Mesenchymal stem cell (in vitro differentiated cells and primary cell): ENCODE measurements at regions not wholly inside any gene's neighbourhood (a gene's known extent, or its start where the extent isn't known, plus 50 kb on each side); places are given as distances from the start of the nearest gene placed in this dataset.

Experiments
- DNase-seq: peaks from one replicate; pipeline ENCODE4 v3.0.0-alpha.2; 2013
- H2AFZ ChIP-seq: one replicate; pipeline ENCODE4 v1.6.1; 2013; ENCODE audit warnings: low read depth, mild to moderate bottlenecking, control low read depth, inconsistent platforms, low read length, moderate library complexity
- H2AK5ac ChIP-seq: 2 replicates; pipeline ENCODE4 v1.6.1; 2013; ENCODE audit warnings: low read length, moderate library complexity, mild to moderate bottlenecking, inconsistent platforms; ENCODE audit not compliant: severe bottlenecking
- H2BK120ac ChIP-seq: one replicate; pipeline ENCODE4 v1.6.1; 2013; ENCODE audit warnings: low read depth, mild to moderate bottlenecking, inconsistent platforms, low read length, moderate library complexity
- H2BK12ac ChIP-seq, 2 experiments: one replicate each; pipeline ENCODE4 v1.6.1; 2013; ENCODE audit warnings: inconsistent platforms in 2 of 2, low read length in 2 of 2, mild to moderate bottlenecking in 2 of 2, moderate library complexity in 2 of 2, control low read depth in 1 of 2
- H2BK15ac ChIP-seq: one replicate; pipeline ENCODE4 v1.6.1; 2013; ENCODE audit warnings: mild to moderate bottlenecking, low read depth, inconsistent platforms; ENCODE audit not compliant: poor library complexity, severe bottlenecking
- H2BK5ac ChIP-seq: 2 replicates; pipeline ENCODE4 v1.6.1; 2013; ENCODE audit warnings: low read depth, mild to moderate bottlenecking, low read length, control low read depth, inconsistent platforms; ENCODE audit not compliant: poor library complexity, severe bottlenecking
- H3K14ac ChIP-seq, 2 experiments: one replicate each; pipeline ENCODE4 v1.6.1; 2013; ENCODE audit warnings: inconsistent platforms in 2 of 2, low read length in 2 of 2, control low read depth in 1 of 2, mild to moderate bottlenecking in 1 of 2, moderate library complexity in 1 of 2
- H3K18ac ChIP-seq, 2 experiments: one replicate each; pipeline ENCODE4 v1.6.1; 2013; ENCODE audit warnings: inconsistent platforms in 2 of 2, low read length in 2 of 2, control low read depth in 1 of 2, low read depth in 1 of 2, mild to moderate bottlenecking in 1 of 2
- H3K23ac ChIP-seq, 2 experiments: one replicate each; pipeline ENCODE4 v1.6.1; 2013; ENCODE audit warnings: inconsistent platforms in 2 of 2, low read length in 2 of 2, mild to moderate bottlenecking in 2 of 2, moderate library complexity in 2 of 2, control low read depth in 1 of 2
- H3K27ac ChIP-seq: 2 replicates; pipeline ENCODE4 v1.5.1; 2013; ENCODE audit warnings: mild to moderate bottlenecking, moderate library complexity, low read length, control low read depth, inconsistent platforms; ENCODE audit not compliant: poor library complexity, severe bottlenecking
- H3K27me3 ChIP-seq, 2 experiments: 2 replicates each; pipeline versions ENCODE4 v1.6.1 to v1.7.0; 2013; ENCODE audit warnings: low read length in 2 of 2, mild to moderate bottlenecking in 2 of 2, moderate library complexity in 2 of 2, control low read depth in 1 of 2, inconsistent platforms in 1 of 2; ENCODE audit not compliant: control insufficient read depth in 1 of 2, insufficient read depth in 1 of 2
- H3K36me3 ChIP-seq, 2 experiments: 2 replicates each; pipeline versions ENCODE4 v1.6.1 to v1.7.0; 2013; ENCODE audit warnings: low read length in 2 of 2, control low read depth in 1 of 2, inconsistent platforms in 1 of 2, low read depth in 1 of 2, mild to moderate bottlenecking in 1 of 2; ENCODE audit not compliant: insufficient read depth in 2 of 2, control insufficient read depth in 1 of 2
- H3K4ac ChIP-seq, 2 experiments: one replicate each; pipeline ENCODE4 v1.6.1; 2013; ENCODE audit warnings: inconsistent platforms in 2 of 2, low read length in 2 of 2, mild to moderate bottlenecking in 2 of 2, moderate library complexity in 2 of 2, control low read depth in 1 of 2, low read depth in 1 of 2
- H3K4me1 ChIP-seq: 2 replicates; pipeline ENCODE4 v1.6.1; 2013; ENCODE audit warnings: low read depth, low read length, control low read depth; ENCODE audit not compliant: control insufficient read depth, insufficient read depth
- H3K4me2 ChIP-seq: 2 replicates; pipeline ENCODE4 v1.6.1; 2013; ENCODE audit warnings: low read length, mild to moderate bottlenecking, inconsistent platforms; ENCODE audit not compliant: poor library complexity, severe bottlenecking
- H3K4me3 ChIP-seq, 2 experiments: 2 replicates each; pipeline versions ENCODE4 v1.5.1 to v1.7.0; 2013; ENCODE audit warnings: low read length in 2 of 2, mild to moderate bottlenecking in 2 of 2, control low read depth in 1 of 2, low read depth in 1 of 2; ENCODE audit not compliant: insufficient read depth in 1 of 2
- H3K79me1 ChIP-seq: replicated peaks from 2 replicates; pipeline ENCODE4 v1.6.1; 2013; ENCODE audit warnings: mild to moderate bottlenecking, control low read depth, low read length, inconsistent platforms; ENCODE audit not compliant: poor library complexity, severe bottlenecking
- H3K9ac ChIP-seq: 2 replicates; pipeline ENCODE4 v1.7.0; 2013; ENCODE audit warnings: mild to moderate bottlenecking, low read length, moderate library complexity
- H3K9me3 ChIP-seq: 2 replicates; pipeline ENCODE4 v1.7.0; 2013; ENCODE audit warnings: mild to moderate bottlenecking, low read length; ENCODE audit not compliant: control insufficient read depth
- H4K8ac ChIP-seq: one replicate; pipeline ENCODE4 v1.6.1; 2013; ENCODE audit warnings: inconsistent platforms, mild to moderate bottlenecking, low read length, moderate library complexity
- H4K91ac ChIP-seq: one replicate; pipeline ENCODE4 v1.6.1; 2013; ENCODE audit warnings: mild to moderate bottlenecking, low read length, inconsistent platforms
- WGBS: methylation state at CpG from one replicate; pipeline ENCODE4 v1.1.7; 2013; ENCODE audit warnings: mixed read lengths; 5-methylcytosine and 5-hydroxymethylcytosine counted together

- H3K27me3 ChIP-seq: peaks cover 0 to 6% of the 10 kb centered on the region in 2 experiments
- no peak overlapping the region for H3K27ac ChIP-seq
- WGBS: 87% methylated on average over 7 of the region's 8 CpGs
These were observed 211.7 kb downstream of the FAT3 start for GRCh38 chr11:92436034-92436920.

DNA sequence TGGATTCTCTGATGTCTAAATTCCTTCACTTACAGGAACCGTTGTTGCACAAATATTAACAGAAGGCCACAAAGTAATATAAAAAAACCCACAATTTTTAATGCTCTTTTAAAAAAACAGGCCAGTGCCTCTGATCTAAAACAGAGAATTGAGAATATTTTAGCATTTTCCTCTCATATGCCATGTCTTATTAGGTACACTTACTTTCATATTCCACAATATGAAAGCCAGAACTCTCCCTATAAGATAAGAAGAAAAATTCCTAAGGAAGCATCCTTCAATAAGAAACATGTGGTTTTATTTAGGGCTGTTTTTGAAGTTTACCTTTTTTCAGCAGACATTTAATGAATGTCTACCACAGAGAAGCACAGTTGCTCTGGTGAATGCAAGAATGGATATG lies 214.5 kb downstream of the FAT3 start:
- Histone ChIP-seq H2BK15ac (no peak overlapping the region), H2AK5ac (no peak overlapping the region), H3K4me1 (no peaks in the 10 kb centered on the region), H2BK12ac (no peak overlapping the region), H3K4me3 (no peak overlapping the region), H2BK120ac (no peak overlapping the region), H3K27ac (no peak overlapping the region), H2BK5ac (no peak overlapping the region), H4K91ac (no peak overlapping the region), H3K36me3 (no peaks in the 10 kb centered on the region), H3K27me3 (no peaks in the 10 kb centered on the region), H3K4ac (no peak overlapping the region), H3K79me1 (no peaks in the 10 kb centered on the region), H3K18ac (no peak overlapping the region), H3K9me3 (no peaks in the 10 kb centered on the region), H3K9ac (no peak overlapping the region), H3K4me2 (no peak overlapping the region), H3K14ac (no peak overlapping the region), H3K23ac (no peak overlapping the region), H4K8ac (no peak overlapping the region), H2AFZ (no peak overlapping the region)
- DNase-seq: no peak
- 78% methylated on average over 1 of the region's 1 CpG for WGBS

More at GRCh38 chr11:92436034-92436920, 211.7 kb downstream of the FAT3 start:
- Histone ChIP-seq H4K91ac (no peak overlapping the region), H4K8ac (no peak overlapping the region), H2AK5ac (no peak overlapping the region), H3K79me1 (no peaks in the 10 kb centered on the region), H3K9ac (no peak overlapping the region), H3K18ac (no peak overlapping the region), H2BK12ac (no peak overlapping the region), H2BK15ac (no peak overlapping the region), H2AFZ (no peak overlapping the region), H2BK5ac (no peak overlapping the region), H3K9me3 (no peaks in the 10 kb centered on the region), H3K14ac (no peak overlapping the region), H3K36me3 (no peaks in the 10 kb centered on the region), H3K4ac (no peak overlapping the region), H3K23ac (no peak overlapping the region), H3K4me3 (no peak overlapping the region), H3K4me1 (no peaks in the 10 kb centered on the region), H3K4me2 (no peak overlapping the region), H2BK120ac (no peak overlapping the region)
- DNase-seq: no peak

DNA sequence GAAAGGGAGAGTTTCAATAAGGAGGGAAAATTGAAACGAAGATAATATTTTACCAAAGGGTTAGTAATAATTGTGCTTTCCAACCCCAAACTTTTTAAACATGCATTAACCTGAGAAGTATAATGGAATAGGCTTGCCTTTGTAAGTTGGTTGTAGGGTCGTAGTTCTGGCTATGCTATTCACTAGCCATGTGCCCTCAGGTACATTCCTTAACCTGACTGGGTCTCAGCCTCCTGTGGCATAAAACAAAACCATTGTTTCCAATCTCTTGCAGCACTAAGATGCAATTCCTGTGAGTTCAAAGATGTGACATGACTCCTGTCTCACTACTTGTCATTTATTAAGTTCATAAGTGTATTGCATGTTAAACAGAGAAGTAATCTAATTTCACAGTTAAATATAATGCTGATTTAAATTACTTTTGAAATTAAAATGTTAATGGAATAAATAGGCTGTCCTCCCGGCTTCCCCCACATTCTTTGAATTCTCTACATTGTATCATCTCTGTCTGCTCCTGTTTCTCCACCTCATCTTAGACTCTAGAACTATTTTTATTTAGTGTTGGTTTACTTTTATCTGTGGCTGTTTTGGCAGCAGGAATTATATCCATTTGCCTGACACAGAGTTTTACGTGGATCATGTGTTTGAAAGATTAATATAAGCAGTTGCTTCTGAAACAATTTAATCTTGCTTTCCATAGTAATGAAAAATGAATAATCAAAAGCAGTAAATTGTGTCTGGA lies 216.3 kb downstream of the FAT3 start:
- no peaks in the 10 kb centered on the region for H3K9me3 ChIP-seq
- H3K79me1 ChIP-seq: no peaks in the 10 kb centered on the region
- H3K27ac ChIP-seq: no peak overlapping the region
- H3K14ac ChIP-seq: no peak overlapping the region
- no peak overlapping the region for H4K91ac ChIP-seq
- H2BK120ac ChIP-seq: no peak overlapping the region
- H3K4ac ChIP-seq: no peak overlapping the region
- no peak for DNase-seq
- H3K18ac ChIP-seq: no peak overlapping the region
- H2BK5ac ChIP-seq: no peak overlapping the region
- H2BK12ac ChIP-seq: no peak overlapping the region
- H3K4me1 ChIP-seq: no peaks in the 10 kb centered on the region
- H3K9ac ChIP-seq: no peak overlapping the region
- no peak overlapping the region for H2BK15ac ChIP-seq
- no peak overlapping the region for H3K4me3 ChIP-seq
- WGBS: 50% methylated on average over 1 of the region's 4 CpGs
- H3K36me3 ChIP-seq: no peaks in the 10 kb centered on the region
- no peak overlapping the region for H2AFZ ChIP-seq
- H4K8ac ChIP-seq: no peak overlapping the region
- H3K23ac ChIP-seq: no peak overlapping the region
- no peaks in the 10 kb centered on the region for H3K27me3 ChIP-seq
- H3K4me2 ChIP-seq: no peak overlapping the region
- H2AK5ac ChIP-seq: no peak overlapping the region

GRCh38 chr11:92441443-92441726 lies 216.8 kb downstream of the FAT3 start:
- Histone ChIP-seq H2BK12ac (no peak overlapping the region), H3K36me3 (no peaks in the 10 kb centered on the region), H3K27me3 (no peaks in the 10 kb centered on the region), H3K4me2 (no peak overlapping the region), H2AFZ (no peak overlapping the region), H3K4ac (no peak overlapping the region), H3K4me3 (no peak overlapping the region), H2AK5ac (no peak overlapping the region), H2BK5ac (no peak overlapping the region), H3K14ac (no peak overlapping the region), H3K9ac (no peak overlapping the region), H3K4me1 (no peaks in the 10 kb centered on the region), H3K79me1 (no peaks in the 10 kb centered on the region), H4K8ac (no peak overlapping the region), H3K18ac (no peak overlapping the region), H2BK15ac (no peak overlapping the region), H3K23ac (no peak overlapping the region), H3K9me3 (no peaks in the 10 kb centered on the region), H2BK120ac (no peak overlapping the region), H4K91ac (no peak overlapping the region), H3K27ac (no peak overlapping the region)
- DNase-seq: no peak
- 84% methylated on average over 4 of the region's 4 CpGs for WGBS
